ENCODE measurements at regions not wholly inside any gene's neighbourhood (a gene's known extent, or its start where the extent isn't known, plus 50 kb on each side); places are given as distances from the start of the nearest gene placed in this dataset.

- DNase-seq, result no peak
Measured at GRCh38 chr3:193998123-193998448, 137.9 kb upstream of the HES1 start.

- DNase-seq, result no peak
Measured at GRCh38 chr3:193998628-193999195, 137.2 kb upstream of the HES1 start.

- no peak for DNase-seq
Measured at GRCh38 chr3:194000100-194000499, 135.8 kb upstream of the HES1 start.

GRCh38 chr3:194000712-194001111 lies 135.2 kb upstream of the HES1 start:
- no peak for DNase-seq

- no peak for DNase-seq
Measured at GRCh38 chr3:194001728-194002459, 134.1 kb upstream of the HES1 start.

- peak; percentile 18 for DNase-seq
Measured at GRCh38 chr3:194003114-194004057, 132.6 kb upstream of the HES1 start.

- DNase-seq, result no peak
Measured at GRCh38 chr3:194005930-194006501, 129.9 kb upstream of the HES1 start.

- DNase-seq, result no peak
Measured at GRCh38 chr3:194007592-194008337, 128.2 kb upstream of the HES1 start.

- no peak for DNase-seq
Measured at GRCh38 chr3:194009019-194009418, 126.9 kb upstream of the HES1 start.

GRCh38 chr3:194009892-194010533 lies 125.9 kb upstream of the HES1 start:
- no peak for DNase-seq

- no peak for DNase-seq
Measured at GRCh38 chr3:194011807-194012206, 124.1 kb upstream of the HES1 start.

- no peak for DNase-seq
Measured at GRCh38 chr3:194013928-194014327, 122.0 kb upstream of the HES1 start.

GRCh38 chr3:194014756-194015155 lies 121.2 kb upstream of the HES1 start:
- no peak for DNase-seq

GRCh38 chr3:194019398-194020165 lies 116.4 kb upstream of the HES1 start:
- no peak for DNase-seq

- DNase-seq, result no peak
Measured at GRCh38 chr3:194022052-194022451, 113.9 kb upstream of the HES1 start.

GRCh38 chr3:194022816-194023215 lies 113.1 kb upstream of the HES1 start:
- no peak for DNase-seq

- DNase-seq, result no peak
Measured at GRCh38 chr3:194023501-194024280, 112.3 kb upstream of the HES1 start.

GRCh38 chr3:194025119-194025518 lies 110.8 kb upstream of the HES1 start:
- DNase-seq, result no peak

- no peak for DNase-seq
Measured at GRCh38 chr3:194025951-194026350, 110.0 kb upstream of the HES1 start.

- no peak for DNase-seq
Measured at GRCh38 chr3:194028434-194029004, 107.4 kb upstream of the HES1 start.

Measured in CD4-positive, alpha-beta T cell treated with Interleukin-17A for 4 hours (primary cell).